ENCODE measurements at regions not wholly inside any gene's neighbourhood (a gene's known extent, or its start where the extent isn't known, plus 50 kb on each side); places are given as distances from the start of the nearest gene placed in this dataset.
A peak's percentile ranks its signal among the peaks of the same experiment; 100 is the strongest.
"Not testable (repeated sequence)": the region's sequence is repeated elsewhere in the genome, so short reads cannot be mapped to it uniquely, and the experiment has no call there.

DNA sequence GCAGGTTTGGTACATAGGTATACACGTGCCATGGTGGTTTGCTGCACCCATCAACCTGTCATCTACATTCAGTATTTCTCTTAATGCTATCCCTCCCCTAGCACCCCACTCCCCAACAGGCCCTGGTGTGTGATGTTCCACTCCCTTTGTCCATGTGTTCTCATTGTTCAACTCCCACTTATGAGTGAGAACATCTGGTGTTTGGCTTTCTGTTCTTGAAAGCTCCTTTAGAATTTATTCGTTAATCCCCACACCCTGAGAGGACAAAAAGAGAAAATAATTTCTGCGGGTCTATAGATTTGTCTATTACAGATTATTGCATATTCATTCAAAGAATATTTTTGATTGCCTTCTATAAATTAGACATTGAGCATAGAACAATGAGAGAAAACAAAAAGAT lies 455.5 kb downstream of the PLPP3 start:
- Histone ChIP-seq H2AFZ (ENCODE audit: low read length) (no peak overlapping the region), H3K27ac (ENCODE audit: insufficient read depth, low read length) (no peak overlapping the region), H4K20me1 (ENCODE audit: control insufficient read depth, extremely low read depth, insufficient read depth, low read length) (no peaks in the 10 kb centered on the region), H3K4me3 (replicated peaks in 1 of 4; ENCODE audit: control extremely low read depth in 1 of 4, insufficient read depth in 1 of 4, low read depth in 3 of 4, low read length in 4 of 4) (no peak overlapping the region), H3K4me1 (ENCODE audit: control insufficient read depth, extremely low read depth, insufficient read depth, low read length) (no peaks in the 10 kb centered on the region), H3K27me3 (ENCODE audit: control insufficient read depth, insufficient read depth, low read length) (no peaks in the 10 kb centered on the region), H3K79me2 (ENCODE audit: control insufficient read depth, insufficient read depth, low read length) (no peaks in the 10 kb centered on the region), H3K9me3 (ENCODE audit: control insufficient read depth, insufficient read depth, low read depth, low read length) (no peaks in the 10 kb centered on the region), H3K4me2 (ENCODE audit: extremely low read depth, insufficient read depth, low read length) (no peak overlapping the region), H3K9ac (ENCODE audit: insufficient read depth, low read length) (no peak overlapping the region), H3K36me3 (ENCODE audit: control insufficient read depth, insufficient read depth, low read length) (no peaks in the 10 kb centered on the region)
- no peak for DNase-seq (ENCODE audit: low read depth in 2 of 2)
- TF ChIP-seq, protein P1, sequence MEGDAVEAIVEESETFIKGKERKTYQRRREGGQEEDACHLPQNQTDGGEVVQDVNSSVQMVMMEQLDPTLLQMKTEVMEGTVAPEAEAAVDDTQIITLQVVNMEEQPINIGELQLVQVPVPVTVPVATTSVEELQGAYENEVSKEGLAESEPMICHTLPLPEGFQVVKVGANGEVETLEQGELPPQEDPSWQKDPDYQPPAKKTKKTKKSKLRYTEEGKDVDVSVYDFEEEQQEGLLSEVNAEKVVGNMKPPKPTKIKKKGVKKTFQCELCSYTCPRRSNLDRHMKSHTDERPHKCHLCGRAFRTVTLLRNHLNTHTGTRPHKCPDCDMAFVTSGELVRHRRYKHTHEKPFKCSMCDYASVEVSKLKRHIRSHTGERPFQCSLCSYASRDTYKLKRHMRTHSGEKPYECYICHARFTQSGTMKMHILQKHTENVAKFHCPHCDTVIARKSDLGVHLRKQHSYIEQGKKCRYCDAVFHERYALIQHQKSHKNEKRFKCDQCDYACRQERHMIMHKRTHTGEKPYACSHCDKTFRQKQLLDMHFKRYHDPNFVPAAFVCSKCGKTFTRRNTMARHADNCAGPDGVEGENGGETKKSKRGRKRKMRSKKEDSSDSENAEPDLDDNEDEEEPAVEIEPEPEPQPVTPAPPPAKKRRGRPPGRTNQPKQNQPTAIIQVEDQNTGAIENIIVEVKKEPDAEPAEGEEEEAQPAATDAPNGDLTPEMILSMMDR (conservative IDR thresholded peaks at IDR 0.05 in 1 of 2, IDR thresholded peaks at IDR 0.05 in 1 of 2; ENCODE audit: low read depth in 1 of 2, low read length in 2 of 2), result no peak
- TF ChIP-seq EZH2 (IDR thresholded peaks at IDR 0.05; ENCODE audit: low read length, missing control alignments), result no peak

DNA sequence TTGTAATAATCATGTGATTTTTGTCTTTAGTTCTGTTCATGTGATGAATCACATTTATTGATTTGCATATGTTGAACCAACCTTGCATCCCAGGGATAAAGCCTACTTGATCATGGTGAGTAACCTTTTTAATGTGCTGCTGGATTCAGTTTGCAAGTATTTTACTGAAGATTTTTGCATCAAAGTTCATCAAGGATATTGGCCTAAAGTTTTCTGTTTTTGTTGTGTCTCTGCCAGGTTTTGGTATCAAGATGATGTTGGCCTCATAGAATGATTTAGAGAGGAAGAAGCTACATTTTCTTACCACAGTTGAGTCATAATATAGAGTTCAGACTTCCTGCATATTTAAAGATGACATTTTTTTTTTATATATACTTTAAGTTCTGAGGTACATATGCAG lies 455.9 kb downstream of the PLPP3 start:
- DNase-seq (ENCODE audit: low read depth in 2 of 2), result peak in 1 of 2 donors; percentile 64
- Histone ChIP-seq H3K36me3 (ENCODE audit: control insufficient read depth, insufficient read depth, low read length) (no peaks in the 10 kb centered on the region), H3K79me2 (ENCODE audit: control insufficient read depth, insufficient read depth, low read length) (no peaks in the 10 kb centered on the region), H2AFZ (ENCODE audit: low read length) (no peak overlapping the region), H4K20me1 (ENCODE audit: control insufficient read depth, extremely low read depth, insufficient read depth, low read length) (no peaks in the 10 kb centered on the region), H3K9ac (ENCODE audit: insufficient read depth, low read length) (no peak overlapping the region), H3K27me3 (ENCODE audit: control insufficient read depth, insufficient read depth, low read length) (no peaks in the 10 kb centered on the region), H3K9me3 (ENCODE audit: control insufficient read depth, insufficient read depth, low read depth, low read length) (no peaks in the 10 kb centered on the region), H3K4me3 (replicated peaks in 1 of 4; ENCODE audit: control extremely low read depth in 1 of 4, insufficient read depth in 1 of 4, low read depth in 3 of 4, low read length in 4 of 4) (no peak overlapping the region), H3K4me2 (ENCODE audit: extremely low read depth, insufficient read depth, low read length) (no peak overlapping the region), H3K27ac (ENCODE audit: insufficient read depth, low read length) (no peak overlapping the region), H3K4me1 (ENCODE audit: control insufficient read depth, extremely low read depth, insufficient read depth, low read length) (no peaks in the 10 kb centered on the region)
- TF ChIP-seq EZH2 (IDR thresholded peaks at IDR 0.05; ENCODE audit: low read length, missing control alignments), result no peak
- TF ChIP-seq, protein P1 (conservative IDR thresholded peaks at IDR 0.05 in 1 of 2, IDR thresholded peaks at IDR 0.05 in 1 of 2; ENCODE audit: low read depth in 1 of 2, low read length in 2 of 2), result no peak

DNA sequence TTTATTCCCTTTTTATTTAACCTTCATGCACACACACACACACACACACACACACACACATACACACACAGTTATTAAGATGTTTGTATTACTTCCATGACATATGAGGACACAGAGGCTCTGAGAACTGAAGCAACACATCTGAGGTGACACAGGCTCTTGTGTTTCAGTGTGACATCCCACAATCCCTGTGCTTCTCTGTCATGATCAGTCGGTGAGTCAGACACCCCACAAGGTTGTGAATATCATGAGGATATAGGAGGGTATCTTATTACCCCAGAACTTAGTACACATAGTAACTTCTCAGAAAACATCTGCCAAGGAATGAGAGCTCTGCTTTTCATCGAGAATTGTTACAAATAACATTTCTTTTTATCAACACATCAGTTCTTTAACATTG lies 459.3 kb downstream of the PLPP3 start:
- H3K4me1 ChIP-seq (ENCODE audit: control insufficient read depth, extremely low read depth, insufficient read depth, low read length), result no peaks in the 10 kb centered on the region
- no peaks in the 10 kb centered on the region for H3K79me2 ChIP-seq (ENCODE audit: control insufficient read depth, insufficient read depth, low read length)
- no peaks in the 10 kb centered on the region for H3K27me3 ChIP-seq (ENCODE audit: control insufficient read depth, insufficient read depth, low read length)
- H3K9ac ChIP-seq (ENCODE audit: insufficient read depth, low read length), result no peak overlapping the region
- no peak overlapping the region for H3K4me3 ChIP-seq (replicated peaks in 1 of 4; ENCODE audit: control extremely low read depth in 1 of 4, insufficient read depth in 1 of 4, low read depth in 3 of 4, low read length in 4 of 4)
- no peak overlapping the region for H3K4me2 ChIP-seq (ENCODE audit: extremely low read depth, insufficient read depth, low read length)
- TF ChIP-seq EZH2 (IDR thresholded peaks at IDR 0.05; ENCODE audit: low read length, missing control alignments), result no peak
- TF ChIP-seq, protein P1 (conservative IDR thresholded peaks at IDR 0.05 in 1 of 2, IDR thresholded peaks at IDR 0.05 in 1 of 2; ENCODE audit: low read depth in 1 of 2, low read length in 2 of 2), result no peak
- no peak overlapping the region for H3K27ac ChIP-seq (ENCODE audit: insufficient read depth, low read length)
- no peaks in the 10 kb centered on the region for H3K36me3 ChIP-seq (ENCODE audit: control insufficient read depth, insufficient read depth, low read length)
- H3K9me3 ChIP-seq (ENCODE audit: control insufficient read depth, insufficient read depth, low read depth, low read length), result no peaks in the 10 kb centered on the region
- peak in 1 of 2 donors; percentile 41 for DNase-seq (ENCODE audit: low read depth in 2 of 2)
- H4K20me1 ChIP-seq (ENCODE audit: control insufficient read depth, extremely low read depth, insufficient read depth, low read length), result no peaks in the 10 kb centered on the region
- no peak overlapping the region for H2AFZ ChIP-seq (ENCODE audit: low read length)

DNA sequence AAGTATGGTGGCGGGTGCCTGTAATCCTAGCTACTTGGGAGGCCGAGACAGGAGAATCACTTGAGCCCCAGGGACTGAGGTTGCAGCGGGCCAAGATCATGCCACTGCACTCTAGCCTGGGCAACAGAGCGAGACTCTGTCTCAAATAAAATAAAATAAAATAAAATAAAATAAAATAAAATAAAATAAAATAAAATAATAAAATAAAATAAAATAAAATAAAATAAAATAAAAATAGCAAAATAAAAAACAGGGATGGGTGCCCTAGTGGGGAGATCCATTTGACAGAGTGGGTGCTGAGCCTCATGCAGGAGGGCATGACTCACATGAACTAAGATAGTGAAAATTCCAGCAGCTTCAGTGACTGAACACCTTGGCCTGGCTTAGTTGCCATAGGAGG lies 460.7 kb downstream of the PLPP3 start:
- H3K27ac ChIP-seq (ENCODE audit: insufficient read depth, low read length); H3K9me3 ChIP-seq (ENCODE audit: control insufficient read depth, insufficient read depth, low read depth, low read length); DNase-seq (ENCODE audit: low read depth in 2 of 2); H3K79me2 ChIP-seq (ENCODE audit: control insufficient read depth, insufficient read depth, low read length); H3K36me3 ChIP-seq (ENCODE audit: control insufficient read depth, insufficient read depth, low read length); H3K9ac ChIP-seq (ENCODE audit: insufficient read depth, low read length); H3K4me2 ChIP-seq (ENCODE audit: extremely low read depth, insufficient read depth, low read length); H4K20me1 ChIP-seq (ENCODE audit: control insufficient read depth, extremely low read depth, insufficient read depth, low read length); H3K27me3 ChIP-seq (ENCODE audit: control insufficient read depth, insufficient read depth, low read length); H2AFZ ChIP-seq (ENCODE audit: low read length); H3K4me1 ChIP-seq (ENCODE audit: control insufficient read depth, extremely low read depth, insufficient read depth, low read length); H3K4me3 ChIP-seq (replicated peaks in 1 of 4; ENCODE audit: control extremely low read depth in 1 of 4, insufficient read depth in 1 of 4, low read depth in 3 of 4, low read length in 4 of 4): not testable (repeated sequence)
